OCI-LY7 (cell line): ENCODE measurements at regions not wholly inside any gene's neighbourhood (a gene's known extent, or its start where the extent isn't known, plus 50 kb on each side); places are given as distances from the start of the nearest gene placed in this dataset.
"Not testable (repeated sequence)": the region's sequence is repeated elsewhere in the genome, so short reads cannot be mapped to it uniquely, and the experiment has no call there.

Experiments used
- BruUV-seq: library from RNA; stranded (reverse); fragments of 400-500 nt; replicated peaks from 2 replicates; lab custom pipeline; 2021; lab: Mats Ljungman, UMichigan
- CTCF ChIA-PET: fragments of 300-600 bp; sonication (Branson Sonifier 250); formaldehyde crosslinking; loops from one replicate; lab custom pipeline; 2022; ENCODE audit warnings: antibody characterized with exemption; ENCODE audit not compliant: unreplicated experiment; lab: Charles Lee
- POLR2A ChIA-PET: fragments of 300-600 bp; sonication (Branson Sonifier 250); formaldehyde crosslinking; loops from one replicate; lab custom pipeline; 2022; ENCODE audit warnings: antibody characterized with exemption; lab: Charles Lee
- DNase-seq: peaks from one replicate; pipeline ENCODE4 v3.0.0-alpha.2; 2015; ENCODE audit warnings: low spot score
- H2AFZ ChIP-seq: fragments of 200-600 bp; sonication (generic), shearing (Covaris generic); 2 replicates; pipeline ENCODE4 v1.6.1; 2014; ENCODE audit warnings: mild to moderate bottlenecking, antibody characterized with exemption, low read length, moderate library complexity
- H3K27ac ChIP-seq: fragments of 200-600 bp; sonication (generic); 2 replicates; pipeline ENCODE4 v1.5.1; 2014; ENCODE audit warnings: mixed run types, low read depth, mild to moderate bottlenecking, moderate library complexity, low read length, inconsistent platforms; ENCODE audit not compliant: poor library complexity, severe bottlenecking
- H3K36me3 ChIP-seq: fragments of 200-600 bp; sonication (generic); 2 replicates; pipeline ENCODE4 v1.6.1; 2014; ENCODE audit warnings: mild to moderate bottlenecking, antibody characterized with exemption, low read length, moderate library complexity, mixed read lengths; ENCODE audit not compliant: insufficient read depth
- H3K4me1 ChIP-seq: fragments of 200-600 bp; sonication (generic); 2 replicates; pipeline ENCODE4 v1.5.1; 2014; ENCODE audit warnings: mild to moderate bottlenecking, low read length; ENCODE audit not compliant: insufficient read depth, poor library complexity, severe bottlenecking
- H3K4me2 ChIP-seq: fragments of 200-600 bp; sonication (generic); 2 replicates; pipeline ENCODE4 v1.6.1; 2014; ENCODE audit warnings: mild to moderate bottlenecking, low read length
- H3K4me3 ChIP-seq: fragments of 200-600 bp; sonication (generic); 2 replicates; pipeline ENCODE4 v1.5.1; 2014; ENCODE audit warnings: mild to moderate bottlenecking, low read depth, low read length; ENCODE audit not compliant: poor library complexity, severe bottlenecking
- H3K79me2 ChIP-seq: fragments of 200-600 bp; sonication (generic); 2 replicates; pipeline ENCODE4 v1.6.1; 2016; ENCODE audit warnings: low read depth, mild to moderate bottlenecking, low read length, moderate library complexity, mixed read lengths; ENCODE audit not compliant: insufficient read depth
- H3K9me2 ChIP-seq: fragments of 200-600 bp; sonication (generic); 2 replicates; pipeline ENCODE4 v1.6.1; 2016; ENCODE audit warnings: mild to moderate bottlenecking, low read length, mixed read lengths; ENCODE audit not compliant: insufficient read depth
- H3K9me3 ChIP-seq: fragments of 200-600 bp; sonication (generic); 2 replicates; pipeline ENCODE4 v1.6.1; 2014; ENCODE audit warnings: mild to moderate bottlenecking, mixed run types, low read length, mixed read lengths
- H4K20me1 ChIP-seq: fragments of 200-600 bp; sonication (generic); 2 replicates; pipeline ENCODE4 v1.6.1; 2014; ENCODE audit warnings: mild to moderate bottlenecking, antibody characterized with exemption, low read length, moderate library complexity, mixed read lengths; ENCODE audit not compliant: insufficient read depth
- EZH2phosphoT487 ChIP-seq: fragments of 200-600 bp; sonication (generic); IDR thresholded peaks from 2 replicates; pipeline ENCODE4 v1.6.1; 2018; ENCODE audit warnings: low read depth, borderline replicate concordance, mild to moderate bottlenecking, mixed run types, antibody characterized with exemption, low read length, moderate library complexity, mixed read lengths
- intact Hi-C: fragments of 100-400 bp; cut with micrococcal nuclease; formaldehyde crosslinking; loops from one replicate; pipeline ENCODE4 v1.10.0; 2022; ENCODE audit not compliant: unreplicated experiment
- TF ChIP-seq, protein P1 (sequence below): fragments of 200-600 bp; sonication (generic); conservative IDR thresholded peaks from 2 replicates; pipeline ENCODE4 v1.5.1; 2014; ENCODE audit warnings: mild to moderate bottlenecking, antibody characterized with exemption, low read length, moderate library complexity, mixed read lengths

- DNase-seq, result no peak
- ChIA-PET POLR2A (no interaction called here), CTCF (no interaction called here)
- no peak overlapping the region for H3K4me2 ChIP-seq
- no peaks in the 10 kb centered on the region for H4K20me1 ChIP-seq
- H3K27ac ChIP-seq, result no peak overlapping the region
- no peaks in the 10 kb centered on the region for H3K36me3 ChIP-seq
- no peak for TF ChIP-seq EZH2phosphoT487
- intact Hi-C loops, result no loop called here
- no peaks in the 10 kb centered on the region for H3K79me2 ChIP-seq
- no peak overlapping the region for H3K4me3 ChIP-seq
- no peaks in the 10 kb centered on the region for H3K9me3 ChIP-seq
- no peaks in the 10 kb centered on the region for H3K4me1 ChIP-seq
- H2AFZ ChIP-seq, result no peak overlapping the region
- H3K9me2 ChIP-seq, result no peaks in the 10 kb centered on the region
- no TSS peak for BruUV-seq
These were observed 495.4 kb upstream of the MMS22L start for GRCh38 chr6:97778290-97779038.

GRCh38 chr6:97779039-97779766, 496.2 kb upstream of the MMS22L start:
- DNase-seq, H3K27ac ChIP-seq, H3K9me3 ChIP-seq, H3K79me2 ChIP-seq, intact Hi-C loops, H3K4me1 ChIP-seq, H3K4me3 ChIP-seq, H3K36me3 ChIP-seq, CTCF ChIA-PET, POLR2A ChIA-PET, BruUV-seq, H3K9me2 ChIP-seq, H2AFZ ChIP-seq, H3K4me2 ChIP-seq, H4K20me1 ChIP-seq: not testable (repeated sequence)

- Histone ChIP-seq H3K4me3 (no peak overlapping the region), H2AFZ (no peak overlapping the region), H3K4me2 (no peak overlapping the region), H3K36me3 (no peaks in the 10 kb centered on the region), H3K9me2 (no peaks in the 10 kb centered on the region), H3K9me3 (no peaks in the 10 kb centered on the region), H4K20me1 (no peaks in the 10 kb centered on the region), H3K79me2 (no peaks in the 10 kb centered on the region), H3K27ac (no peak overlapping the region), H3K4me1 (no peaks in the 10 kb centered on the region)
- BruUV-seq, result no TSS peak
- intact Hi-C loops, result no loop called here
- TF ChIP-seq, protein P1, sequence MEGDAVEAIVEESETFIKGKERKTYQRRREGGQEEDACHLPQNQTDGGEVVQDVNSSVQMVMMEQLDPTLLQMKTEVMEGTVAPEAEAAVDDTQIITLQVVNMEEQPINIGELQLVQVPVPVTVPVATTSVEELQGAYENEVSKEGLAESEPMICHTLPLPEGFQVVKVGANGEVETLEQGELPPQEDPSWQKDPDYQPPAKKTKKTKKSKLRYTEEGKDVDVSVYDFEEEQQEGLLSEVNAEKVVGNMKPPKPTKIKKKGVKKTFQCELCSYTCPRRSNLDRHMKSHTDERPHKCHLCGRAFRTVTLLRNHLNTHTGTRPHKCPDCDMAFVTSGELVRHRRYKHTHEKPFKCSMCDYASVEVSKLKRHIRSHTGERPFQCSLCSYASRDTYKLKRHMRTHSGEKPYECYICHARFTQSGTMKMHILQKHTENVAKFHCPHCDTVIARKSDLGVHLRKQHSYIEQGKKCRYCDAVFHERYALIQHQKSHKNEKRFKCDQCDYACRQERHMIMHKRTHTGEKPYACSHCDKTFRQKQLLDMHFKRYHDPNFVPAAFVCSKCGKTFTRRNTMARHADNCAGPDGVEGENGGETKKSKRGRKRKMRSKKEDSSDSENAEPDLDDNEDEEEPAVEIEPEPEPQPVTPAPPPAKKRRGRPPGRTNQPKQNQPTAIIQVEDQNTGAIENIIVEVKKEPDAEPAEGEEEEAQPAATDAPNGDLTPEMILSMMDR, result no peak
- TF ChIP-seq EZH2phosphoT487, result no peak
- CTCF ChIA-PET, result no interaction called here
- POLR2A ChIA-PET, result no interaction called here
- no peak for DNase-seq
These were observed 508.0 kb upstream of the MMS22L start for GRCh38 chr6:97790926-97791590.
